ENCODE measurements at regions not wholly inside any gene's neighbourhood (a gene's known extent, or its start where the extent isn't known, plus 50 kb on each side); places are given as distances from the start of the nearest gene placed in this dataset.

DNA sequence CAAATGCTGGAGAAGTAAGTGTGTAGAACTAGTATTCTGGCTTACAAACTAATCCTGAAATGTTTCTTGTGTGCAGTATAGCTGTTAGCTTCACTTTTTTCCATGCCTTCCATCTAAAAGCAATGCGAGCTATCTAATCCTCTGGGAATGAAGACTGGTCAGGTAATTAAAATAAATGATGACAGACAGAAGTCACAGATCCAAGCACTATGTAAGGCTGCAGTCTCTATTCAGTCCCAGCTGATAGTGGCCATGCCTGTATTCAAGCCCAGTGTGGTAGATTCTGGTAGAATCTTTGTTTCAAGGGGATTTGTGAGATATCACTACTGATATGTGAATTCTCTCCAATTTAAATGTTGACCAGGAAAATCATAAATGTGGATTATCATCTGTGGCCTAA, 637.2 kb downstream of the TMTC2 start:
- Histone ChIP-seq H3K4me3 (ENCODE audit: low read depth, low read length) (no peak overlapping the region), H3K4me1 (ENCODE audit: control insufficient read depth, insufficient read depth, low read length) (no peaks in the 10 kb centered on the region), H3K27ac (ENCODE audit: extremely low read depth, low read depth, low read length) (no peak overlapping the region), H3K9me3 (ENCODE audit: control insufficient read depth, insufficient read depth, low read depth, low read length) (no peaks in the 10 kb centered on the region), H3K36me3 (ENCODE audit: control insufficient read depth in 2 of 2, insufficient read depth in 1 of 2, low read length in 2 of 2) (no peaks in the 10 kb centered on the region)
- TF ChIP-seq ZSCAN30 (tag by site-specific recombination; IDR thresholded peaks at IDR 0.05): no peak
- TF ChIP-seq, protein P1, sequence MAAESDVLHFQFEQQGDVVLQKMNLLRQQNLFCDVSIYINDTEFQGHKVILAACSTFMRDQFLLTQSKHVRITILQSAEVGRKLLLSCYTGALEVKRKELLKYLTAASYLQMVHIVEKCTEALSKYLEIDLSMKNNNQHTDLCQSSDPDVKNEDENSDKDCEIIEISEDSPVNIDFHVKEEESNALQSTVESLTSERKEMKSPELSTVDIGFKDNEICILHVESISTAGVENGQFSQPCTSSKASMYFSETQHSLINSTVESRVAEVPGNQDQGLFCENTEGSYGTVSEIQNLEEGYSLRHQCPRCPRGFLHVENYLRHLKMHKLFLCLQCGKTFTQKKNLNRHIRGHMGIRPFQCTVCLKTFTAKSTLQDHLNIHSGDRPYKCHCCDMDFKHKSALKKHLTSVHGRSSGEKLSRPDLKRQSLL (tag by site-specific recombination; IDR thresholded peaks at IDR 0.05): no peak
- TF ChIP-seq EGR2 (tag by site-specific recombination; IDR thresholded peaks at IDR 0.05; ENCODE audit: low read depth): no peak
- TF ChIP-seq ZXDB (tag by site-specific recombination; IDR thresholded peaks at IDR 0.05): no peak
- no peak for TF ChIP-seq ZNF223 (tag by site-specific recombination; IDR thresholded peaks at IDR 0.05)
- no peak for TF ChIP-seq MEIS1 (CRISPR knock-in tag; IDR thresholded peaks at IDR 0.05; ENCODE audit: borderline replicate concordance)
- no peak for TF ChIP-seq ZNF571 (tag by site-specific recombination; IDR thresholded peaks at IDR 0.05)
- no peak for TF ChIP-seq ZNF155 (tag by site-specific recombination; IDR thresholded peaks at IDR 0.05)
- CTCF ChIA-PET: no interaction called here
- POLR2A ChIA-PET: no interaction called here

DNA sequence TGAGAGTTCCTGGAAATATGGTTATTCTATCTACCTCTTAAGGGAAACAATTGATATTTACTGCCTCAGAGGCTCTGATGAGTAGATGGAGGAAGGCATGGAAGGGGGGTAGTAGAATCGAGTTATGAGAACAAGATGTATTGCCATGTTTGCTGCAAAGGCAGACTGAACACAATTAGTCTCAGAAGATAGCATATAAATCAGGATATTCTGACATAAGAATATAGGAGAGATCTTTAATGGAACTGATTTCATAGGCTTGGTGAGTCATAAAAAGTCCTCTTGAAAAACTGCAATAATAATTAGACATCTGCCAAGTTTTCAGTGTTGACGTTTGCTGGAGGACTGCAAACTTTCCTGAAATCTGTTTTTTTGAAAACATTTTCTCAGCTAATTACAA, 636.1 kb downstream of the TMTC2 start:
- ChIA-PET CTCF (no interaction called here), POLR2A (no interaction called here)
- H3K9me3 ChIP-seq (ENCODE audit: control insufficient read depth, insufficient read depth, low read depth, low read length): no peaks in the 10 kb centered on the region
- no peak overlapping the region for H3K27ac ChIP-seq (ENCODE audit: extremely low read depth, low read depth, low read length)
- H3K4me1 ChIP-seq (ENCODE audit: control insufficient read depth, insufficient read depth, low read length): no peaks in the 10 kb centered on the region
- no peak overlapping the region for H3K4me3 ChIP-seq (ENCODE audit: low read depth, low read length)
- no peaks in the 10 kb centered on the region for H3K36me3 ChIP-seq (ENCODE audit: control insufficient read depth in 2 of 2, insufficient read depth in 1 of 2, low read length in 2 of 2)
- TF ChIP-seq, protein P2, sequence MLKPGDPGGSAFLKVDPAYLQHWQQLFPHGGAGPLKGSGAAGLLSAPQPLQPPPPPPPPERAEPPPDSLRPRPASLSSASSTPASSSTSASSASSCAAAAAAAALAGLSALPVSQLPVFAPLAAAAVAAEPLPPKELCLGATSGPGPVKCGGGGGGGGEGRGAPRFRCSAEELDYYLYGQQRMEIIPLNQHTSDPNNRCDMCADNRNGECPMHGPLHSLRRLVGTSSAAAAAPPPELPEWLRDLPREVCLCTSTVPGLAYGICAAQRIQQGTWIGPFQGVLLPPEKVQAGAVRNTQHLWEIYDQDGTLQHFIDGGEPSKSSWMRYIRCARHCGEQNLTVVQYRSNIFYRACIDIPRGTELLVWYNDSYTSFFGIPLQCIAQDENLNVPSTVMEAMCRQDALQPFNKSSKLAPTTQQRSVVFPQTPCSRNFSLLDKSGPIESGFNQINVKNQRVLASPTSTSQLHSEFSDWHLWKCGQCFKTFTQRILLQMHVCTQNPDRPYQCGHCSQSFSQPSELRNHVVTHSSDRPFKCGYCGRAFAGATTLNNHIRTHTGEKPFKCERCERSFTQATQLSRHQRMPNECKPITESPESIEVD (tag by site-specific recombination; IDR thresholded peaks at IDR 0.05): no peak
- TF ChIP-seq ZNF174 (tag by site-specific recombination; IDR thresholded peaks at IDR 0.05) (no peak), SCRT2 (tag by site-specific recombination; IDR thresholded peaks at IDR 0.05) (no peak), ZNF248 (tag by site-specific recombination; IDR thresholded peaks at IDR 0.05) (no peak), ZNF133 (tag by site-specific recombination; IDR thresholded peaks at IDR 0.05) (no peak), ZFP37 (tag by site-specific recombination; IDR thresholded peaks at IDR 0.05) (no peak), ZNF223 (tag by site-specific recombination; IDR thresholded peaks at IDR 0.05) (no peak), MZF1 (tag by site-specific recombination; IDR thresholded peaks at IDR 0.05; ENCODE audit: borderline replicate concordance) (no peak), ZNF610 (tag by site-specific recombination; IDR thresholded peaks at IDR 0.05; ENCODE audit: borderline replicate concordance) (no peak), ZNF701 (tag by site-specific recombination; IDR thresholded peaks at IDR 0.05) (no peak), ZNF768 (tag by site-specific recombination; IDR thresholded peaks at IDR 0.05) (no peak)
- TF ChIP-seq, protein P3, sequence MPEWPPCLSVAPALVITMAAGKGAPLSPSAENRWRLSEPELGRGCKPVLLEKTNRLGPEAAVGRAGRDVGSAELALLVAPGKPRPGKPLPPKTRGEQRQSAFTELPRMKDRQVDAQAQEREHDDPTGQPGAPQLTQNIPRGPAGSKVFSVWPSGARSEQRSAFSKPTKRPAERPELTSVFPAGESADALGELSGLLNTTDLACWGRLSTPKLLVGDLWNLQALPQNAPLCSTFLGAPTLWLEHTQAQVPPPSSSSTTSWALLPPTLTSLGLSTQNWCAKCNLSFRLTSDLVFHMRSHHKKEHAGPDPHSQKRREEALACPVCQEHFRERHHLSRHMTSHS (tag by site-specific recombination; IDR thresholded peaks at IDR 0.05): no peak
- TF ChIP-seq, protein P4, sequence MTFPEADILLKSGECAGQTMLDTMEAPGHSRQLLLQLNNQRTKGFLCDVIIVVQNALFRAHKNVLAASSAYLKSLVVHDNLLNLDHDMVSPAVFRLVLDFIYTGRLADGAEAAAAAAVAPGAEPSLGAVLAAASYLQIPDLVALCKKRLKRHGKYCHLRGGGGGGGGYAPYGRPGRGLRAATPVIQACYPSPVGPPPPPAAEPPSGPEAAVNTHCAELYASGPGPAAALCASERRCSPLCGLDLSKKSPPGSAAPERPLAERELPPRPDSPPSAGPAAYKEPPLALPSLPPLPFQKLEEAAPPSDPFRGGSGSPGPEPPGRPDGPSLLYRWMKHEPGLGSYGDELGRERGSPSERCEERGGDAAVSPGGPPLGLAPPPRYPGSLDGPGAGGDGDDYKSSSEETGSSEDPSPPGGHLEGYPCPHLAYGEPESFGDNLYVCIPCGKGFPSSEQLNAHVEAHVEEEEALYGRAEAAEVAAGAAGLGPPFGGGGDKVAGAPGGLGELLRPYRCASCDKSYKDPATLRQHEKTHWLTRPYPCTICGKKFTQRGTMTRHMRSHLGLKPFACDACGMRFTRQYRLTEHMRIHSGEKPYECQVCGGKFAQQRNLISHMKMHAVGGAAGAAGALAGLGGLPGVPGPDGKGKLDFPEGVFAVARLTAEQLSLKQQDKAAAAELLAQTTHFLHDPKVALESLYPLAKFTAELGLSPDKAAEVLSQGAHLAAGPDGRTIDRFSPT (tag by site-specific recombination; IDR thresholded peaks at IDR 0.05): no peak
